Osteocyte (in vitro differentiated cells): ENCODE measurements at regions not wholly inside any gene's neighbourhood (a gene's known extent, or its start where the extent isn't known, plus 50 kb on each side); places are given as distances from the start of the nearest gene placed in this dataset.

Experiments
- DNase-seq: peaks from one replicate; pipeline ENCODE4 v3.0.0; 2021; ENCODE audit warnings: mixed read lengths; ENCODE audit not compliant: unreplicated experiment; ENCODE audit errors: extremely low spot score
- H3K27ac Mint-ChIP-seq: one replicate; pipeline ENCODE4 v1.8.0; 2021; ENCODE audit warnings: mild to moderate bottlenecking, mixed read lengths; ENCODE audit not compliant: unreplicated experiment
- H3K27me3 Mint-ChIP-seq: one replicate; pipeline ENCODE4 v1.8.0; 2021; ENCODE audit warnings: mixed read lengths; ENCODE audit not compliant: unreplicated experiment
- H3K36me3 Mint-ChIP-seq: one replicate; pipeline ENCODE4 v1.8.0; 2021; ENCODE audit warnings: mixed read lengths; ENCODE audit not compliant: unreplicated experiment
- H3K4me1 Mint-ChIP-seq: one replicate; pipeline ENCODE4 v1.8.0; 2021; ENCODE audit warnings: mixed read lengths; ENCODE audit not compliant: unreplicated experiment
- H3K4me3 Mint-ChIP-seq: one replicate; pipeline ENCODE4 v1.8.0; 2021; ENCODE audit warnings: mild to moderate bottlenecking, moderate library complexity, mixed read lengths; ENCODE audit not compliant: unreplicated experiment
- H3K9me3 Mint-ChIP-seq: one replicate; pipeline ENCODE4 v1.8.0; 2021; ENCODE audit warnings: mixed read lengths; ENCODE audit not compliant: unreplicated experiment
- CTCF ChIP-seq: fragments of 200-600 bp; sonication (generic); IDR thresholded peaks from 2 replicates; pipeline ENCODE4 v1.5.0; 2021; ENCODE audit warnings: antibody characterized with exemption, mild to moderate bottlenecking, moderate library complexity

- H3K36me3 Mint-ChIP-seq: no peaks in the 10 kb centered on the region
- H3K4me1 Mint-ChIP-seq: no peaks in the 10 kb centered on the region
- no peak for DNase-seq
- TF ChIP-seq CTCF: no peak
- H3K27ac Mint-ChIP-seq: no peak overlapping the region
- no peaks in the 10 kb centered on the region for H3K9me3 Mint-ChIP-seq
- no peak overlapping the region for H3K4me3 Mint-ChIP-seq
- peaks cover 5% of the 10 kb centered on the region for H3K27me3 Mint-ChIP-seq
Observed at GRCh38 chr4:85260064-85260463, 214.9 kb upstream of the ARHGAP24 start.

- Mint-ChIP-seq H3K27me3 (peaks cover 2% of the 10 kb centered on the region), H3K9me3 (no peaks in the 10 kb centered on the region), H3K27ac (no peak overlapping the region), H3K36me3 (no peaks in the 10 kb centered on the region), H3K4me1 (no peaks in the 10 kb centered on the region), H3K4me3 (no peak overlapping the region)
- DNase-seq: no peak
- TF ChIP-seq CTCF: no peak
Observed at GRCh38 chr4:85265234-85265633, 209.7 kb upstream of the ARHGAP24 start.

- no peaks in the 10 kb centered on the region for H3K9me3 Mint-ChIP-seq
- H3K36me3 Mint-ChIP-seq: no peaks in the 10 kb centered on the region
- H3K4me1 Mint-ChIP-seq: no peaks in the 10 kb centered on the region
- no peak overlapping the region for H3K4me3 Mint-ChIP-seq
- no peak for TF ChIP-seq CTCF
- H3K27ac Mint-ChIP-seq: no peak overlapping the region
- DNase-seq: no peak
- H3K27me3 Mint-ChIP-seq: peaks cover 5% of the 10 kb centered on the region
Observed at GRCh38 chr4:85268188-85268587, 206.8 kb upstream of the ARHGAP24 start.

- TF ChIP-seq CTCF: no peak
- peaks cover 7% of the 10 kb centered on the region for H3K9me3 Mint-ChIP-seq
- no peak for DNase-seq
- H3K27ac Mint-ChIP-seq: no peak overlapping the region
- H3K4me3 Mint-ChIP-seq: no peak overlapping the region
- no peaks in the 10 kb centered on the region for H3K4me1 Mint-ChIP-seq
- H3K36me3 Mint-ChIP-seq: no peaks in the 10 kb centered on the region
- H3K27me3 Mint-ChIP-seq: peaks cover 5% of the 10 kb centered on the region
Observed at GRCh38 chr4:85268961-85269360, 206.0 kb upstream of the ARHGAP24 start.

GRCh38 chr4:85274955-85275354 is 200.0 kb upstream of the ARHGAP24 start:
- peaks cover 9% of the 10 kb centered on the region for H3K27me3 Mint-ChIP-seq
- no peak overlapping the region for H3K27ac Mint-ChIP-seq
- DNase-seq: no peak
- TF ChIP-seq CTCF: no peak
- peaks cover 13% of the 10 kb centered on the region for H3K9me3 Mint-ChIP-seq
- H3K4me1 Mint-ChIP-seq: no peaks in the 10 kb centered on the region
- no peaks in the 10 kb centered on the region for H3K36me3 Mint-ChIP-seq
- H3K4me3 Mint-ChIP-seq: no peak overlapping the region
